ENCODE measurements at regions not wholly inside any gene's neighbourhood (a gene's known extent, or its start where the extent isn't known, plus 50 kb on each side); places are given as distances from the start of the nearest gene placed in this dataset.
"Not testable (repeated sequence)": the region's sequence is repeated elsewhere in the genome, so short reads cannot be mapped to it uniquely, and the experiment has no call there.

- no peaks in the 10 kb centered on the region for H3K27me3 ChIP-seq (ENCODE audit: control insufficient read depth, insufficient read depth, low read length)
- no peaks in the 10 kb centered on the region for H3K36me3 ChIP-seq (ENCODE audit: control insufficient read depth, insufficient read depth, low read length)
- FAIRE-seq (no peak), DNase-seq (ENCODE audit: low read depth) (no peak)
- no peak for TF ChIP-seq CTCF (IDR thresholded peaks at IDR 0.05; ENCODE audit: insufficient read depth, low read length, severe bottlenecking)
- no peak overlapping the region for H3K4me3 ChIP-seq (ENCODE audit: low read depth, low read length)
These were observed 68.1 kb upstream of the IFFO2 start for GRCh38 chr1:19024532-19024931.

GRCh38 chr1:19023787-19024186 lies 67.3 kb upstream of the IFFO2 start:
- no peak for TF ChIP-seq CTCF (IDR thresholded peaks at IDR 0.05; ENCODE audit: insufficient read depth, low read length, severe bottlenecking)
- FAIRE-seq (no peak), DNase-seq (ENCODE audit: low read depth) (no peak)
- Histone ChIP-seq H3K36me3 (ENCODE audit: control insufficient read depth, insufficient read depth, low read length) (no peaks in the 10 kb centered on the region), H3K27me3 (ENCODE audit: control insufficient read depth, insufficient read depth, low read length) (no peaks in the 10 kb centered on the region), H3K4me3 (ENCODE audit: low read depth, low read length) (no peak overlapping the region)

- FAIRE-seq: no peak
These were observed 65.4 kb upstream of the IFFO2 start for GRCh38 chr1:19021845-19022244.

GRCh38 chr1:19019288-19019687 lies 62.8 kb upstream of the IFFO2 start:
- not testable (repeated sequence) for FAIRE-seq; H3K4me3 ChIP-seq (ENCODE audit: low read depth, low read length); DNase-seq (ENCODE audit: low read depth); H3K27me3 ChIP-seq (ENCODE audit: control insufficient read depth, insufficient read depth, low read length); H3K36me3 ChIP-seq (ENCODE audit: control insufficient read depth, insufficient read depth, low read length)

More at GRCh38 chr1:19021845-19022244, 65.4 kb upstream of the IFFO2 start:
- Histone ChIP-seq H3K27me3 (ENCODE audit: control insufficient read depth, insufficient read depth, low read length) (no peaks in the 10 kb centered on the region), H3K4me3 (ENCODE audit: low read depth, low read length) (no peak overlapping the region), H3K36me3 (ENCODE audit: control insufficient read depth, insufficient read depth, low read length) (no peaks in the 10 kb centered on the region)
- no peak for DNase-seq (ENCODE audit: low read depth)
- no peak for TF ChIP-seq CTCF (IDR thresholded peaks at IDR 0.05; ENCODE audit: insufficient read depth, low read length, severe bottlenecking)

GRCh38 chr1:19015476-19015875 lies 59.0 kb upstream of the IFFO2 start:
- DNase-seq (ENCODE audit: low read depth): no peak
- FAIRE-seq: no peak
- H3K4me3 ChIP-seq (ENCODE audit: low read depth, low read length): no peak overlapping the region
- H3K27me3 ChIP-seq (ENCODE audit: control insufficient read depth, insufficient read depth, low read length): no peaks in the 10 kb centered on the region
- TF ChIP-seq CTCF (IDR thresholded peaks at IDR 0.05; ENCODE audit: insufficient read depth, low read length, severe bottlenecking): no peak
- no peaks in the 10 kb centered on the region for H3K36me3 ChIP-seq (ENCODE audit: control insufficient read depth, insufficient read depth, low read length)

GRCh38 chr1:19014765-19015164 lies 58.3 kb upstream of the IFFO2 start:
- DNase-seq (ENCODE audit: low read depth) (no peak), FAIRE-seq (no peak)
- TF ChIP-seq CTCF (IDR thresholded peaks at IDR 0.05; ENCODE audit: insufficient read depth, low read length, severe bottlenecking): no peak
- H3K4me3 ChIP-seq (ENCODE audit: low read depth, low read length): no peak overlapping the region
- no peaks in the 10 kb centered on the region for H3K36me3 ChIP-seq (ENCODE audit: control insufficient read depth, insufficient read depth, low read length)
- H3K27me3 ChIP-seq (ENCODE audit: control insufficient read depth, insufficient read depth, low read length): no peaks in the 10 kb centered on the region

Data from bronchial epithelial cell (primary cell).